DND-41 (cell line): ENCODE measurements at regions not wholly inside any gene's neighbourhood (a gene's known extent, or its start where the extent isn't known, plus 50 kb on each side); places are given as distances from the start of the nearest gene placed in this dataset.

ENCODE experiments used
- ATAC-seq: fragments of 200-7000 bp; cut with Tn5 transposase; 3 replicates; pipeline ENCODE4 v1.9.1; 2021; ENCODE audit warnings: low read depth; ENCODE audit not compliant: insufficient read depth
- DNase-seq: peaks from one replicate; pipeline ENCODE4 v3.0.0-alpha.2; 2020
- H2AFZ ChIP-seq: 2 replicates; pipeline ENCODE4 v1.6.0; 2012; ENCODE audit warnings: low read depth, low read length
- H3K27ac ChIP-seq: 2 replicates; pipeline ENCODE4 v1.5.1; 2012; ENCODE audit warnings: low read length, inconsistent platforms
- H3K27me3 ChIP-seq: fragments of 200-600 bp; sonication (generic); 2 replicates; pipeline ENCODE4 v1.6.0; 2012; ENCODE audit warnings: low read length, mild to moderate bottlenecking, inconsistent platforms; ENCODE audit not compliant: insufficient read depth, poor library complexity
- H3K36me3 ChIP-seq: 2 replicates; pipeline ENCODE4 v1.5.1; 2012; ENCODE audit warnings: low read length, inconsistent platforms; ENCODE audit not compliant: insufficient read depth
- H3K4me1 ChIP-seq: 2 replicates; pipeline ENCODE4 v1.5.1; 2012; ENCODE audit warnings: mild to moderate bottlenecking, low read length; ENCODE audit not compliant: insufficient read depth
- H3K4me2 ChIP-seq: 2 replicates; pipeline ENCODE4 v1.6.0; 2012; ENCODE audit warnings: mild to moderate bottlenecking, moderate library complexity, low read length, inconsistent platforms; ENCODE audit not compliant: insufficient read depth
- H3K4me3 ChIP-seq, 2 experiments: fragments of 200-600 bp in 1 of 2; shearing (Covaris generic) in 1 of 2; 2 replicates each; pipeline ENCODE4 v1.5.1; 2012 to 2016; ENCODE audit warnings: inconsistent platforms in 2 of 2, low read length in 2 of 2, mild to moderate bottlenecking in 2 of 2, low read depth in 1 of 2, moderate library complexity in 1 of 2
- H3K79me2 ChIP-seq: 2 replicates; pipeline ENCODE4 v1.6.0; 2012; ENCODE audit warnings: low read length, inconsistent platforms; ENCODE audit not compliant: insufficient read depth
- H3K9ac ChIP-seq: 2 replicates; pipeline ENCODE4 v1.6.0; 2012; ENCODE audit warnings: low read depth, mild to moderate bottlenecking, inconsistent platforms, low read length, moderate library complexity
- H3K9me3 ChIP-seq: 2 replicates; pipeline ENCODE4 v1.5.1; 2012; ENCODE audit warnings: low read length, moderate library complexity, mild to moderate bottlenecking, inconsistent platforms; ENCODE audit not compliant: insufficient read depth, severe bottlenecking
- H4K20me1 ChIP-seq: 2 replicates; pipeline ENCODE4 v1.6.0; 2012; ENCODE audit warnings: low read length; ENCODE audit not compliant: insufficient read depth
- EZH2 ChIP-seq: IDR thresholded peaks from 3 replicates; pipeline ENCODE4 v1.6.1; 2012; ENCODE audit warnings: borderline replicate concordance, low read depth, mild to moderate bottlenecking, moderate library complexity, low read length, inconsistent platforms; ENCODE audit not compliant: severe bottlenecking
- TF ChIP-seq, protein P1 (sequence below): IDR thresholded peaks from 2 replicates; pipeline ENCODE4 v1.5.1; 2012; ENCODE audit warnings: borderline replicate concordance, low read length, moderate library complexity, mild to moderate bottlenecking; ENCODE audit not compliant: poor library complexity, severe bottlenecking; ENCODE audit errors: extremely low read depth

GRCh38 chr16:65200857-65201256 lies 79.0 kb upstream of the CDH11 start:
- H3K36me3 ChIP-seq = no peaks in the 10 kb centered on the region
- no peaks in the 10 kb centered on the region for H4K20me1 ChIP-seq
- no peak overlapping the region for H2AFZ ChIP-seq
- TF ChIP-seq, protein P1, sequence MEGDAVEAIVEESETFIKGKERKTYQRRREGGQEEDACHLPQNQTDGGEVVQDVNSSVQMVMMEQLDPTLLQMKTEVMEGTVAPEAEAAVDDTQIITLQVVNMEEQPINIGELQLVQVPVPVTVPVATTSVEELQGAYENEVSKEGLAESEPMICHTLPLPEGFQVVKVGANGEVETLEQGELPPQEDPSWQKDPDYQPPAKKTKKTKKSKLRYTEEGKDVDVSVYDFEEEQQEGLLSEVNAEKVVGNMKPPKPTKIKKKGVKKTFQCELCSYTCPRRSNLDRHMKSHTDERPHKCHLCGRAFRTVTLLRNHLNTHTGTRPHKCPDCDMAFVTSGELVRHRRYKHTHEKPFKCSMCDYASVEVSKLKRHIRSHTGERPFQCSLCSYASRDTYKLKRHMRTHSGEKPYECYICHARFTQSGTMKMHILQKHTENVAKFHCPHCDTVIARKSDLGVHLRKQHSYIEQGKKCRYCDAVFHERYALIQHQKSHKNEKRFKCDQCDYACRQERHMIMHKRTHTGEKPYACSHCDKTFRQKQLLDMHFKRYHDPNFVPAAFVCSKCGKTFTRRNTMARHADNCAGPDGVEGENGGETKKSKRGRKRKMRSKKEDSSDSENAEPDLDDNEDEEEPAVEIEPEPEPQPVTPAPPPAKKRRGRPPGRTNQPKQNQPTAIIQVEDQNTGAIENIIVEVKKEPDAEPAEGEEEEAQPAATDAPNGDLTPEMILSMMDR = no peak
- no peak for TF ChIP-seq EZH2
- no peak overlapping the region for H3K4me3 ChIP-seq
- ATAC-seq (no peak), DNase-seq (no peak)
- H3K9me3 ChIP-seq = no peaks in the 10 kb centered on the region
- H3K27me3 ChIP-seq = no peaks in the 10 kb centered on the region
- no peaks in the 10 kb centered on the region for H3K79me2 ChIP-seq
- H3K4me2 ChIP-seq = no peak overlapping the region
- no peak overlapping the region for H3K9ac ChIP-seq
- no peak overlapping the region for H3K27ac ChIP-seq
- H3K4me1 ChIP-seq = no peaks in the 10 kb centered on the region

DNA sequence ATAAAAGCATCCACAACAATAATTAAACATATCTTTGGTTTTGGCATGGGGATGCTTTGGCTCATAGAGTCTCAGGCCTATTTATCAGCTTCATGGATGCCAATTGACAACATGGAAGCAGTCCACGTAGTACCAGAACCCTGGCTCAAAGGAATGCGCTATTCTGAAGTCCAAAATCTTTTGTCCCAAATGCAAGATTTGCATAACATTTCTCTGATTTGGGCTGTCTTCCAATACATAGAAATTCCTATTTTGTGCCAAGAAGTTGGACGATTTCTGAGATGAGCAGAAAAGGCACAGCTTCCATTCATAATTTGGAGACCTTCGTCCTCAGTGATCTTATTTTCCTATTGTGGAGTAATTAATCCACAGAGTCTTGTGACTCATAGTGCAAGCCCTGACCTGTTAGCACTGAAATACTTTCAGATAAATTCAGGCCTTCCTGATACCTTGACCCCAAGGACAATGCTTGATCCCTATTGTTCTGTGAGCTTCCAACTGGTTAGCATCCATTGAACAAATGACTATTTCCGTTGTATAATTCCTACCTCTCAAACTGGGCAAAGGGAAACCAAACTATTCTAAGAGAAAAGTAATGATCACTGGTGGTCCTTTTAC lies 78.4 kb upstream of the CDH11 start:
- H4K20me1 ChIP-seq = no peaks in the 10 kb centered on the region
- no peak overlapping the region for H3K9ac ChIP-seq
- no peak overlapping the region for H3K4me3 ChIP-seq
- H3K36me3 ChIP-seq = no peaks in the 10 kb centered on the region
- ATAC-seq (no peak), DNase-seq (no peak)
- H3K79me2 ChIP-seq = no peaks in the 10 kb centered on the region
- no peaks in the 10 kb centered on the region for H3K4me1 ChIP-seq
- H3K27ac ChIP-seq = no peak overlapping the region
- H3K27me3 ChIP-seq = no peaks in the 10 kb centered on the region
- H2AFZ ChIP-seq = no peak overlapping the region
- H3K4me2 ChIP-seq = no peak overlapping the region
- H3K9me3 ChIP-seq = no peaks in the 10 kb centered on the region
- TF ChIP-seq, protein P1 = no peak
- TF ChIP-seq EZH2 = no peak

DNA sequence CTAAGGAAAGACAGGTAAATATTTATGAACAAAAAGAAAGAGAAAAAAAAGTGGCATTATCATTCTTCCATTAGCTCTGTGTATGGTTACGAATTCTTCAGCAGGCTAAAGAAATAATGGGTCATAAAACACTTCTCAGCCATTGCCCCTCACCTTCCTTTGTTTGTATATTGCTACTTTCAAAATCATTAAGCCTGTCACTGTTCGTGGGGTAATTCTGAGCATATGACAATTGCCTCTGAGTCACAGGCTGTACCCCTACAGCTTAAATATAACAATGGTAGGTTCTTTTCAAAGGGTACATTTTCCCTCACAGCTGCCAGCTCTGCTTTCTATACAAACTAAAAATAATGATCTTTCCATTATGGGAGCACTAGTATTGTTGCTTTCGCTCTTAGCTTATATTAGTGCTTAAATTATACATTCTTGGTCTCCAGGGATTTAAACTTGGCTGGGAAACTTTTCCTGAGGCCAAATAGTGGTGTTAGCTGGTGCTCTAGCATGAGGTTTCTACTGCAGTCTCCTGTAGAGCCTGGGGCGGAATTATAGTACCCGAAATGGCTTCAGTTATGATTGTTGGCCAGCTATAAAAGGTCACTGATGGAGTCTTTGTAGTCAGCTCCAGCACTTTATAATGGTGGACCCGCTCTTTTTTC lies 74.7 kb upstream of the CDH11 start:
- H3K4me1 ChIP-seq = no peaks in the 10 kb centered on the region
- no peak overlapping the region for H3K27ac ChIP-seq
- no peaks in the 10 kb centered on the region for H3K9me3 ChIP-seq
- H3K27me3 ChIP-seq = no peaks in the 10 kb centered on the region
- ATAC-seq = no peak
- no peak overlapping the region for H3K4me3 ChIP-seq
- TF ChIP-seq EZH2 = no peak
- TF ChIP-seq, protein P1 = no peak
- DNase-seq = no peak
- no peak overlapping the region for H2AFZ ChIP-seq
- no peak overlapping the region for H3K4me2 ChIP-seq
- no peaks in the 10 kb centered on the region for H3K36me3 ChIP-seq
- H3K9ac ChIP-seq = no peak overlapping the region
- no peaks in the 10 kb centered on the region for H4K20me1 ChIP-seq
- H3K79me2 ChIP-seq = no peaks in the 10 kb centered on the region
